Gastrocnemius medialis (tissue), 4 donors: ENCODE measurements at regions not wholly inside any gene's neighbourhood (a gene's known extent, or its start where the extent isn't known, plus 50 kb on each side); places are given as distances from the start of the nearest gene placed in this dataset.

Experiments used
- POLR2A ChIP-seq, 2 donors: fragments of 450-650 bp; IDR thresholded peaks; one replicate each; pipeline ENCODE4 v1.6.1; 2017; ENCODE audit warnings: antibody characterized with exemption in 2 of 2, mild to moderate bottlenecking in 2 of 2, moderate library complexity in 2 of 2
- TF ChIP-seq, protein P1 (sequence below), 5 experiments: fragments of 450-650 bp in 3 of 5; fragments of 200-600 bp in 2 of 5; sonication (generic) in 2 of 5; IDR thresholded peaks in 4 of 5; conservative IDR thresholded peaks in 1 of 5; 1 replicate in 4 of 5; 2 replicates in 1 of 5; pipeline ENCODE4 v1.5.1; 2016 to 2019; ENCODE audit warnings: antibody characterized with exemption in 5 of 5, mild to moderate bottlenecking in 3 of 5, moderate library complexity in 3 of 5

DNA sequence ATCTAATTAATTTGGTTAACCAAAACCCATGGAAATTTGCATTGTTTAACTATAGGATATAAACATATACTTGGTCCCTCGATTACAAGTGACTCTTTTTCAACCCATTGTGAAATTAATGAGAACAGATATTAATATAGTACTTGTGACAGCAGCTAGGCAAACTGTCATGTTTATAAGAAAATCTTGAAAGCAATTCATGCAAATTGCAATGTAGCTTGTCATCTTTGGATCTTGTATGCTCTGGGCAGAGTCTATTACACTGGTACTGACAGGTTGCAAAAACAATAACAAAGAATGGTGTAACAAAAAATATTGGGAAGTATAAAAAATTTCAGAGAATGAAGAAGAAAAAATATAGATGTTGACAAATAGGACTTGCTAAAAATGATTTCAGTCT, 941.0 kb downstream of the DNAH5 start:
- TF ChIP-seq, protein P1, sequence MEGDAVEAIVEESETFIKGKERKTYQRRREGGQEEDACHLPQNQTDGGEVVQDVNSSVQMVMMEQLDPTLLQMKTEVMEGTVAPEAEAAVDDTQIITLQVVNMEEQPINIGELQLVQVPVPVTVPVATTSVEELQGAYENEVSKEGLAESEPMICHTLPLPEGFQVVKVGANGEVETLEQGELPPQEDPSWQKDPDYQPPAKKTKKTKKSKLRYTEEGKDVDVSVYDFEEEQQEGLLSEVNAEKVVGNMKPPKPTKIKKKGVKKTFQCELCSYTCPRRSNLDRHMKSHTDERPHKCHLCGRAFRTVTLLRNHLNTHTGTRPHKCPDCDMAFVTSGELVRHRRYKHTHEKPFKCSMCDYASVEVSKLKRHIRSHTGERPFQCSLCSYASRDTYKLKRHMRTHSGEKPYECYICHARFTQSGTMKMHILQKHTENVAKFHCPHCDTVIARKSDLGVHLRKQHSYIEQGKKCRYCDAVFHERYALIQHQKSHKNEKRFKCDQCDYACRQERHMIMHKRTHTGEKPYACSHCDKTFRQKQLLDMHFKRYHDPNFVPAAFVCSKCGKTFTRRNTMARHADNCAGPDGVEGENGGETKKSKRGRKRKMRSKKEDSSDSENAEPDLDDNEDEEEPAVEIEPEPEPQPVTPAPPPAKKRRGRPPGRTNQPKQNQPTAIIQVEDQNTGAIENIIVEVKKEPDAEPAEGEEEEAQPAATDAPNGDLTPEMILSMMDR (IDR thresholded peaks at IDR 0.05 in 4 of 5, conservative IDR thresholded peaks at IDR 0.05 in 1 of 5) = no peak
- no peak for TF ChIP-seq POLR2A (IDR thresholded peaks at IDR 0.05)
